RWPE2 (cell line): ENCODE measurements at regions not wholly inside any gene's neighbourhood (a gene's known extent, or its start where the extent isn't known, plus 50 kb on each side); places are given as distances from the start of the nearest gene placed in this dataset.

Experiments
- ATAC-seq: fragments of 200-7000 bp; cut with Tn5 transposase; 3 replicates; pipeline ENCODE4 v1.9.1; 2021; ENCODE audit warnings: low read depth
- DNase-seq: peaks from one replicate; pipeline ENCODE4 v3.0.0-alpha.2; 2020; ENCODE audit warnings: low spot score
- H3K27ac ChIP-seq: fragments of 450-650 bp; 2 replicates; pipeline ENCODE4 v1.5.1; 2017; ENCODE audit warnings: mild to moderate bottlenecking; ENCODE audit not compliant: poor library complexity, severe bottlenecking
- H3K27me3 ChIP-seq: fragments of 250-450 bp; sonication (Bioruptor Pico); 2 replicates; pipeline ENCODE4 v1.5.1; 2021; ENCODE audit warnings: mild to moderate bottlenecking, moderate library complexity; ENCODE audit not compliant: insufficient read depth, poor library complexity, severe bottlenecking
- H3K36me3 ChIP-seq: fragments of 250-450 bp; sonication (Bioruptor Pico); 2 replicates; pipeline ENCODE4 v1.5.1; 2020; ENCODE audit warnings: low read depth, mild to moderate bottlenecking, moderate library complexity
- H3K4me1 ChIP-seq: fragments of 250-450 bp; sonication (Bioruptor Pico); 2 replicates; pipeline ENCODE4 v1.5.1; 2021; ENCODE audit warnings: mild to moderate bottlenecking, moderate library complexity; ENCODE audit not compliant: insufficient read depth, poor library complexity, severe bottlenecking
- H3K4me3 ChIP-seq: fragments of 250-450 bp; sonication (Bioruptor Pico); 2 replicates; pipeline ENCODE4 v1.5.1; 2021; ENCODE audit warnings: mild to moderate bottlenecking, moderate library complexity; ENCODE audit not compliant: severe bottlenecking
- H3K9me3 ChIP-seq: fragments of 250-450 bp; sonication (Bioruptor Pico); 2 replicates; pipeline ENCODE4 v1.5.1; 2021; ENCODE audit warnings: mild to moderate bottlenecking, moderate library complexity; ENCODE audit not compliant: severe bottlenecking
- CTCF ChIP-seq: fragments of 450-650 bp; IDR thresholded peaks from one replicate; pipeline ENCODE4 v1.5.1; 2017; ENCODE audit warnings: mild to moderate bottlenecking, moderate library complexity; ENCODE audit not compliant: poor library complexity, severe bottlenecking

DNA sequence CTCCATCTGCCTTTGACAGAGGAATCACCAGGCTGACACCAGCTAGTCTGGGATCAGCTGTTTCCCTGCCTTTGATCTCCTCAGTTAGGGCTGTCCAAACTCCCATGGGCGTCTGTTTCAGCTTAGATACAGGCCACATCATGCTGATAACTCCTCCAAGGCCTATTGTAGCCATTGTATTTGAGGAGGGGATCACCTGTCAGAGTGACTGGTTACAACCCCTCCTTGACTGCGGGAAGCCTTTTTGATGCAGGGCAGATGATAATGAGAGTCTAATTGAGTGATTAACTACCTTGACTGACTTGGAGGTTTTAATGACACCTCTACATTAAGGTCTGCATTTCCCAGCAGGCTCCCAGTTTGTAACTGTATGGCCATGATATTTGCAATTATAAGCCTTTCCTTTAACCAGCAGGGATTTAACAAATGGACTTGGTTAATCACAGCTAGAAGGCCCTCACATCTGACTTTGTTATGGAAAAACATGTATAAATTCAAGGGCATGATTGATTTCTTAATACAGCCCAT is 863.5 kb downstream of the KCNJ2 start:
- no peak for DNase-seq
- H3K27me3 ChIP-seq: no peaks in the 10 kb centered on the region
- H3K4me1 ChIP-seq: no peaks in the 10 kb centered on the region
- no peak for ATAC-seq
- no peaks in the 10 kb centered on the region for H3K36me3 ChIP-seq
- no peak for TF ChIP-seq CTCF
- H3K9me3 ChIP-seq: no peaks in the 10 kb centered on the region
- H3K4me3 ChIP-seq: no peak overlapping the region
- no peak overlapping the region for H3K27ac ChIP-seq

GRCh38 chr17:71033336-71033735 is 864.0 kb downstream of the KCNJ2 start:
- no peak overlapping the region for H3K4me3 ChIP-seq
- no peaks in the 10 kb centered on the region for H3K27me3 ChIP-seq
- ATAC-seq: no peak
- no peak overlapping the region for H3K27ac ChIP-seq
- TF ChIP-seq CTCF: no peak
- no peaks in the 10 kb centered on the region for H3K9me3 ChIP-seq
- no peak for DNase-seq
- no peaks in the 10 kb centered on the region for H3K4me1 ChIP-seq
- no peaks in the 10 kb centered on the region for H3K36me3 ChIP-seq

GRCh38 chr17:71035226-71035625 is 865.9 kb downstream of the KCNJ2 start:
- Histone ChIP-seq H3K9me3 (no peaks in the 10 kb centered on the region), H3K4me3 (no peak overlapping the region)
- TF ChIP-seq CTCF: no peak

DNA sequence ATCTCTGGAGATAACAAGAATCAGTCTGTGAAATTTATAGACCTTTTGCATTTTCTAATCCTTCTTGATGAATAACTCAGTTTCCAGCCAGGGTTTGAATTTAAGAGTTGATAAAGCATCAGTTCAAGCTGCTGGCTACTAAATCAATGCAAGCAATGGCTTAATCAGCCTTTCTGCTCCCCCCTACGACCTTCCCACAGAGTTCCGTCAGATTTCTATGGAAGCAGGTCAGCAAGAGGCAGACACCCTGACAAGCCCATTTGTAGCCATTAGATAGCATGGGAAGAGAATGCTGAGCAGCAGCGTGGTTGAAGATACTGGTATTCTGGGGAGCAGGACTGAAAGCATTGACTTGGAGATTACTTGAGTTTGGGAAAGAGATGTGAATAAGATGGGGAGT is 868.1 kb downstream of the KCNJ2 start:
- Histone ChIP-seq H3K27ac (no peak overlapping the region), H3K27me3 (peaks cover 17% of the 10 kb centered on the region), H3K9me3 (no peaks in the 10 kb centered on the region), H3K36me3 (no peaks in the 10 kb centered on the region), H3K4me1 (no peaks in the 10 kb centered on the region), H3K4me3 (no peak overlapping the region)
- no peak for TF ChIP-seq CTCF
- DNase-seq (no peak), ATAC-seq (no peak)

More at GRCh38 chr17:71035226-71035625, 865.9 kb downstream of the KCNJ2 start:
- H3K36me3 ChIP-seq: no peaks in the 10 kb centered on the region
- peaks cover 14% of the 10 kb centered on the region for H3K27me3 ChIP-seq
- H3K4me1 ChIP-seq: no peaks in the 10 kb centered on the region
- no peak for ATAC-seq
- no peak for DNase-seq
- H3K27ac ChIP-seq: no peak overlapping the region

GRCh38 chr17:71039391-71039790 is 870.1 kb downstream of the KCNJ2 start:
- H3K9me3 ChIP-seq: no peaks in the 10 kb centered on the region
- no peak for DNase-seq
- no peak overlapping the region for H3K27ac ChIP-seq
- H3K4me3 ChIP-seq: no peak overlapping the region
- ATAC-seq: no peak
- TF ChIP-seq CTCF: no peak
- no peaks in the 10 kb centered on the region for H3K36me3 ChIP-seq
- H3K4me1 ChIP-seq: no peaks in the 10 kb centered on the region
- peaks cover 17% of the 10 kb centered on the region for H3K27me3 ChIP-seq
